HCT116 (cell line): ENCODE measurements at regions not wholly inside any gene's neighbourhood (a gene's known extent, or its start where the extent isn't known, plus 50 kb on each side); places are given as distances from the start of the nearest gene placed in this dataset.

Experiments
- EZH2 ChIP-seq: fragments of 200-600 bp; sonication (generic); IDR thresholded peaks from 2 replicates; pipeline ENCODE4 v1.6.1; 2017; ENCODE audit warnings: antibody characterized with exemption, mixed run types
- POLR2A ChIP-seq: IDR thresholded peaks from 2 replicates; pipeline ENCODE4 v1.7.0; 2011; ENCODE audit warnings: borderline replicate concordance; ENCODE audit not compliant: insufficient read depth, insufficient read length; ENCODE audit errors: extremely low read depth
- SP1 ChIP-seq: IDR thresholded peaks from 2 replicates; pipeline ENCODE4 v1.6.1; 2012; ENCODE audit warnings: low read depth
- ZNF274 ChIP-seq: fragments of 200-500 bp; sonication (Bioruptor generic); IDR thresholded peaks from 2 replicates; pipeline ENCODE4 v1.6.1; 2014; ENCODE audit warnings: mild to moderate bottlenecking, low read depth, low read length, inconsistent platforms
- TF ChIP-seq, protein P1 (sequence below), 3 experiments: fragments of 200-600 bp in 1 of 3; sonication (generic) in 1 of 3; IDR thresholded peaks in 2 of 3; conservative IDR thresholded peaks in 1 of 3; 2 replicates each; pipeline ENCODE4 v1.5.1; 2012 to 2017; ENCODE audit warnings: low read depth in 2 of 3, low read length in 2 of 3, antibody characterized with exemption in 1 of 3, borderline replicate concordance in 1 of 3, control low read depth in 1 of 3, mild to moderate bottlenecking in 1 of 3, mixed read lengths in 1 of 3, mixed run types in 1 of 3, moderate library complexity in 1 of 3; ENCODE audit not compliant: insufficient read depth in 1 of 3
- TF ChIP-seq, protein P2 (sequence below): IDR thresholded peaks from 2 replicates; pipeline ENCODE4 v1.6.1; 2012
- TF ChIP-seq, protein P3 (sequence below): IDR thresholded peaks from 2 replicates; pipeline ENCODE4 v1.6.1; 2012; ENCODE audit warnings: low read depth

DNA sequence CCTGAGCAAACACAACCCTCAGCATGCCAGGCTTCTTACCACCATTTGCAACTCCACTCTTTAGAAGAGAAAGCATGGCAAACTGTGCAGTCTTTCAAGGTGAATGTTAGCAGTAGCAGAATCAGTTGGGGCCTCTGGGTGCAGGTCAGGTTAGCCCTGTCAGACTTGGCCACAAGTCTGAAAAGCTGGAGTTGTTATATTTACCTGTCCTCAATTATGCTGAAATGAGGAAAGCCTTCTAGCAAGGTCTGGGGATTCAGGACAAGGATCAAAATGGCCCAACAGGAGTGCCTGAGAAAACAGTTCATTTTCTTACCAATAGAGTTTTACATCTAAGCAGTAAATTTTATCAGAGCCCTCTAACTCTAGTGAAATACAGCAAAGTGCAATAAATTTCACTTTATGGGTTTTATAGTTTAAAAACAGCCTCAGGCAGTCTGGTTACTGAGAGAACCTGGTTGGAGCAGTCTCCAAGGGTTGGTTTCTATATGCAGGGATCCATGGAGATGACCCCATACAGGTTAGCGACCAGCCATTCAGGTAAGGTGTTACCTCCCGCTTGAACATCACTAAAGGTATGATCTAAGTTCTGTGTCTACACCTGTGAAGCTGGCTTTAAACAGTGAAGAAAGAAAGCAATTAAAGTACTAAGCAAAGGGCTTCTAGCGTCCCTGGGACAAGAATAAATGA is 212.5 kb upstream of the MPPED2 start:
- no peak for TF ChIP-seq POLR2A
- no peak for TF ChIP-seq EZH2
- TF ChIP-seq, protein P1, sequence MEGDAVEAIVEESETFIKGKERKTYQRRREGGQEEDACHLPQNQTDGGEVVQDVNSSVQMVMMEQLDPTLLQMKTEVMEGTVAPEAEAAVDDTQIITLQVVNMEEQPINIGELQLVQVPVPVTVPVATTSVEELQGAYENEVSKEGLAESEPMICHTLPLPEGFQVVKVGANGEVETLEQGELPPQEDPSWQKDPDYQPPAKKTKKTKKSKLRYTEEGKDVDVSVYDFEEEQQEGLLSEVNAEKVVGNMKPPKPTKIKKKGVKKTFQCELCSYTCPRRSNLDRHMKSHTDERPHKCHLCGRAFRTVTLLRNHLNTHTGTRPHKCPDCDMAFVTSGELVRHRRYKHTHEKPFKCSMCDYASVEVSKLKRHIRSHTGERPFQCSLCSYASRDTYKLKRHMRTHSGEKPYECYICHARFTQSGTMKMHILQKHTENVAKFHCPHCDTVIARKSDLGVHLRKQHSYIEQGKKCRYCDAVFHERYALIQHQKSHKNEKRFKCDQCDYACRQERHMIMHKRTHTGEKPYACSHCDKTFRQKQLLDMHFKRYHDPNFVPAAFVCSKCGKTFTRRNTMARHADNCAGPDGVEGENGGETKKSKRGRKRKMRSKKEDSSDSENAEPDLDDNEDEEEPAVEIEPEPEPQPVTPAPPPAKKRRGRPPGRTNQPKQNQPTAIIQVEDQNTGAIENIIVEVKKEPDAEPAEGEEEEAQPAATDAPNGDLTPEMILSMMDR (IDR thresholded peaks at IDR 0.05 in 2 of 3, conservative IDR thresholded peaks at IDR 0.05 in 1 of 3; ENCODE audit: borderline replicate concordance in 1 of 3, insufficient read depth in 1 of 3, low read depth in 2 of 3, low read length in 2 of 3): no peak
- TF ChIP-seq, protein P2, sequence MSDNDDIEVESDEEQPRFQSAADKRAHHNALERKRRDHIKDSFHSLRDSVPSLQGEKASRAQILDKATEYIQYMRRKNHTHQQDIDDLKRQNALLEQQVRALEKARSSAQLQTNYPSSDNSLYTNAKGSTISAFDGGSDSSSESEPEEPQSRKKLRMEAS: no peak
- no peak for TF ChIP-seq SP1
- TF ChIP-seq ZNF274: no peak
- TF ChIP-seq, protein P3, sequence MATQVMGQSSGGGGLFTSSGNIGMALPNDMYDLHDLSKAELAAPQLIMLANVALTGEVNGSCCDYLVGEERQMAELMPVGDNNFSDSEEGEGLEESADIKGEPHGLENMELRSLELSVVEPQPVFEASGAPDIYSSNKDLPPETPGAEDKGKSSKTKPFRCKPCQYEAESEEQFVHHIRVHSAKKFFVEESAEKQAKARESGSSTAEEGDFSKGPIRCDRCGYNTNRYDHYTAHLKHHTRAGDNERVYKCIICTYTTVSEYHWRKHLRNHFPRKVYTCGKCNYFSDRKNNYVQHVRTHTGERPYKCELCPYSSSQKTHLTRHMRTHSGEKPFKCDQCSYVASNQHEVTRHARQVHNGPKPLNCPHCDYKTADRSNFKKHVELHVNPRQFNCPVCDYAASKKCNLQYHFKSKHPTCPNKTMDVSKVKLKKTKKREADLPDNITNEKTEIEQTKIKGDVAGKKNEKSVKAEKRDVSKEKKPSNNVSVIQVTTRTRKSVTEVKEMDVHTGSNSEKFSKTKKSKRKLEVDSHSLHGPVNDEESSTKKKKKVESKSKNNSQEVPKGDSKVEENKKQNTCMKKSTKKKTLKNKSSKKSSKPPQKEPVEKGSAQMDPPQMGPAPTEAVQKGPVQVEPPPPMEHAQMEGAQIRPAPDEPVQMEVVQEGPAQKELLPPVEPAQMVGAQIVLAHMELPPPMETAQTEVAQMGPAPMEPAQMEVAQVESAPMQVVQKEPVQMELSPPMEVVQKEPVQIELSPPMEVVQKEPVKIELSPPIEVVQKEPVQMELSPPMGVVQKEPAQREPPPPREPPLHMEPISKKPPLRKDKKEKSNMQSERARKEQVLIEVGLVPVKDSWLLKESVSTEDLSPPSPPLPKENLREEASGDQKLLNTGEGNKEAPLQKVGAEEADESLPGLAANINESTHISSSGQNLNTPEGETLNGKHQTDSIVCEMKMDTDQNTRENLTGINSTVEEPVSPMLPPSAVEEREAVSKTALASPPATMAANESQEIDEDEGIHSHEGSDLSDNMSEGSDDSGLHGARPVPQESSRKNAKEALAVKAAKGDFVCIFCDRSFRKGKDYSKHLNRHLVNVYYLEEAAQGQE: no peak
